HG03575 (cell line): ENCODE measurements at regions not wholly inside any gene's neighbourhood (a gene's known extent, or its start where the extent isn't known, plus 50 kb on each side); places are given as distances from the start of the nearest gene placed in this dataset.

Experiments used
- ATAC-seq: cut with Tn5 transposase; IDR thresholded peaks from one replicate; pipeline ENCODE4 v1.9.1; 2021; ENCODE audit not compliant: unreplicated experiment, insufficient number of reproducible peaks, low FRiP score; ENCODE audit errors: extremely low read depth

DNA sequence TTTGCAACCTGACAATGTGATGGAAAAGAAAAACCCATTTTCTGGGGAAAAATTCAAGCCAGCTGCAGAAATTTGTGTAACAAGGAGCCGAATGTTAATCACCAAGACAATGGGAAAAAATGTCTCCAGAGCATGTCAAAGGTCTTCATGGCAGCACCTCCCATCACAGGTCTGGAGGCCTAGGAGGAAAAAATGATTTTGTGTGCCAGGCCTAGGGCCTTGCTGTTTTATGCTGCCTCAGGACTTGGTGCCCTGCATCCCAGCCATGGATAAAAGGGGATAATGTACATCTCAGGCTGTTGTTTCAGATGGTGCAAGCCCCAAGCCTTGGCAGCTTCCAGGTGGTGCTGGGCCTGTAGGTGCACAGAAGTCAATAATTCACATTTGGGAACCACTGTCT lies 747.7 kb downstream of the C6orf118 start:
- ATAC-seq: no peak

DNA sequence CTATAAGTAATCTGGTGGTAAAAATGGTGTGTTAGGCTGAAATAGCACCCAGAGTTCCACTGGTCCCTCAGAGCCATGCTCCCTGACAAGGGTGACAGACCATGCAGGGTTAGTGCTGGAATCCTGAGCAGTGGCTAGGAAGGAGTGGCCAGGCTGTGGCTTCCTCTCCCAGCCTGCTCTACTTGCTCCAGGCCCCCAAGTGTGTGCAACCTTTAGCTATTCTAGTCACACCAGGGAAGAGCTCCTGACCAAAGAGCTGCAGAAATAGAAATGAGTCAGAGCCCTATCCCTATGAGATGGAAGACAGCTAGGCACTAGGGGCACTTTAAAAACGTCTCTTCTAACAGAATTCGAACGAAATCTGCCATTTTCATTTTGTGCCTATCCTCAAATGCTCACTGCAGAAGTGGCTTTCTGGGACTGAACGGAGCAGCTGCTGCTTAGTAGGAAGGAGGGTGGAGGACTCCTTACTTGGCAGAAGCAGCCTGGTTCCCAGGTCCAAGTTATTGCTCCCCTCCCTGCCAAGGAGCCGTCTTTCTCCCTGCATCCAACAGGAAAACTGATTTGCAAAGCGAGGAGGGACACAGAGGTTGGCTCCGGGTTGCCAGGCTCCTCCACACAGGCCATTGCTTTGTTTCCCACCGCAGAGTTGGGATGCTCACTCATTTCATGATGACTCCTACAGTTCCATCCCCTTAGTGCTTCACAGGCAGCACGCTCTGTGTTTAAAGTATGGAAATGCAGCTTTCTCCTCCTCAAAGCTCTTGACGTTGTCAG lies 754.5 kb downstream of the C6orf118 start:
- ATAC-seq: no peak

DNA sequence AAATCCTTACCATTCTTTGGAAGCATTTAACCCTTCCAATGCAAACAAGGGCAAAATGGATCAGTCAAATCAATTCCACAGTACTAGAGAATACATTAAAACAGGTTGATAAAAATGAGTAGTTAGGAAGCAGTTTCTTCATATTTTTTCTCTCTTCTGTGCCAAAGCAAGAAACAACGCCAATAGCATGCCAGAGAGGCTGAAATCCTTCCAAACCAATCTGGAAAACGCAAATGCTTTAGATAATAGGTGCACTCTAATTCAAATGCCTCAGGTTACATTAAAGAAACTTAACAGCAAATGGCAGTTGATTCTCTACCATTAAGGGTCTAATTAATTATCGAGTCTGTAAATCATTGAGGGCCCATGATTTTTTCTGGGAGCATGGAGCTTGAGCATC lies 755.2 kb downstream of the C6orf118 start:
- ATAC-seq: no peak

DNA sequence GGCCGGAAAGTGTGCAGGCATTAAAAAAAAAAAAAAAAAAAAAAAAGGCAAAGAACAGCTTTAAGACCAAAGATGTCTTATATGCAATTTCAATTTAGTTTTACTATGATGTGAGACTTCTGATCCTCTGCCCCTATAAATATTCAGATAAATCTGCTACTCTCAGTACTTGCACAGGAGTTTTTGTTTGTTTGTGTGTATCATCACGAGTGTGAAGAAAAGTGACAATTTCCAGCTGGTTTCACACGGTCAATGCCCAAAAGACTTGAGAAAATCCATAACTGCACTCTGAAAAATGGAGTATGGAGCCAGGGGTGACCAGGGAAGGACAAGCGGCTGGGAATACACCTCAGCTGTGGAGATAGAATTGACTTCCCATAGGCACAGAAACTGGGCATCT lies 757.7 kb downstream of the C6orf118 start:
- no peak for ATAC-seq

DNA sequence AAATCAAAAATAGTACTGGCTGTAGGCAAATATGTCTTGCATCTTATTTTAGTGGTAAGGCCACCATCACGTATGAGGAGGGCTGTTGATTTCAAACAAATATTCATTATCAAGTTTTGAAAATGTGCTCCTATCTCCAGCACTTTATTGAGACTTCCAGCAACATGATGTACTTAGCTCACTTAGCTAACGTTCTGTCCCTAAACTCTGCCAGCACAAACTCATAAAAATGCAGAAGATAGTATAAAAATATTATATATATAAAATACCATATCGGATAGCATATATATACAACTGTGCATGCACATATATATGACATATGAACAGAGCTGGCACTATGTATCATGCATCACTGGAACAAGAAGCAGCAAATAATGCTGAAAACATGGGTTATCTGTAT lies 762.3 kb downstream of the C6orf118 start:
- no peak for ATAC-seq

DNA sequence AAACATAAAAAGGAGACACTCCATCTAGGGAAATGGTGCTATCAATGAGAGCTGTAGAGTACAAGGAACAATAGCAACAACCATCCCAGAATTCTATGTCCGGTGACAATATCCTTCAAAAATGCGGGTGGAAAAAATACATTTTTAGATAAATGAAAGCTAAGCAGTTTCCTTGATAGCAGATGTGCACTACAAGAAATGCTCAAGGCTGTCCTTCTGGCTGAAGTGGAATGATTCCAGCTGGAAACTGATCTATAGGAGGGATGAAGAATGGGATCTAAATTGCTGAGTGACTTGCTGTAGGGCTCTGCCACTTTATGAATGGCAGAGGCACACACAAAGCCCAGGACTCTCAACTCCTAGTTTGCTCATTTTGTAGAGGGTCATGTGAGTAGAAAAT lies 763.1 kb downstream of the C6orf118 start:
- ATAC-seq: no peak

DNA sequence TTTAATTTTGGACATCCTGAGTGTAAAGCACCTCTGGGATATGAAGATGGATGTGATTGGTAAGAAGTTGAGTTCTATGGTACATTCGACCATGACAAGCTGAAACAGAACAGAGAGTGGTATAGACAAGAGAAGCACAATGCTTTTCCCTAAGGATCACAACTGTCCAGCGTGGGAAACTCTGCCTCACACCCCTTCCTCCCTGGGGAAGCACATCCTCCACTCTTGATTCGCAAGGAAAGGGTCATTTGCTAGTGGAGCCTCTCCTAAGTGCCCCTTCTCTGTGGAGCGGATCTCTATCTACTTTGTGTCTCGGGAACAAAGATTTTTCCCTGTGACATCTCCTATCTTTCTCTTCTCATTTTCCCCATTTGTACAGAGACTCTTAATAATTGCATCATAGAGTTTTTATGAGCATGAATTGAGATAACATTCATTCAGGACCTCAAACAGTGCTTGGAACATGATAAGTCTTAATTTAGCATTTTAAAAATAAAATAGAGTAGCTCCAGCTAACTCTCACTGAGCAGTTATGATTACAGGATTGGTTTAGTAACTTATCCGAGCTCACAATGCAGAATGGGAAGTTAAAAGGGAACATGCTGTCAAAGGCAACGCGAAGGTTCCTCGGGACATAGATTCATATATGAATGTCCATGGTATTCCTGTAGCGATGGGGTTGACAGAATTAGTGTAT lies 775.2 kb downstream of the C6orf118 start:
- ATAC-seq: no peak

DNA sequence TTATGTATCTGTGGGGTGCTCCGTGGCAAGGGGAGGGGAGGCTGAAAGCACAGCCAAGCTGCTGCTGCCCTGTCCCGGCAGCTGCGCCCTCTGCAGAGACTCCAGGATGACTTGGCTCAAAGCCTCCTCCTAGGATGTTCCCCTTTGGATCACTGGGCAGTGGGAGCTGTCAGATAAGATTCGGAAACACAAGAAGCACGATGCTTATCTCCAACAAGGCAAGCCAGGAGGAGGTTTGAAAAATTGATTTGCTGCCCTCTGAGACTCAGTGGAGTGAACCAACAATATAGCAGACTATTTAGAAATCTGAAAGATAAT lies 776.4 kb downstream of the C6orf118 start:
- ATAC-seq: no peak

DNA sequence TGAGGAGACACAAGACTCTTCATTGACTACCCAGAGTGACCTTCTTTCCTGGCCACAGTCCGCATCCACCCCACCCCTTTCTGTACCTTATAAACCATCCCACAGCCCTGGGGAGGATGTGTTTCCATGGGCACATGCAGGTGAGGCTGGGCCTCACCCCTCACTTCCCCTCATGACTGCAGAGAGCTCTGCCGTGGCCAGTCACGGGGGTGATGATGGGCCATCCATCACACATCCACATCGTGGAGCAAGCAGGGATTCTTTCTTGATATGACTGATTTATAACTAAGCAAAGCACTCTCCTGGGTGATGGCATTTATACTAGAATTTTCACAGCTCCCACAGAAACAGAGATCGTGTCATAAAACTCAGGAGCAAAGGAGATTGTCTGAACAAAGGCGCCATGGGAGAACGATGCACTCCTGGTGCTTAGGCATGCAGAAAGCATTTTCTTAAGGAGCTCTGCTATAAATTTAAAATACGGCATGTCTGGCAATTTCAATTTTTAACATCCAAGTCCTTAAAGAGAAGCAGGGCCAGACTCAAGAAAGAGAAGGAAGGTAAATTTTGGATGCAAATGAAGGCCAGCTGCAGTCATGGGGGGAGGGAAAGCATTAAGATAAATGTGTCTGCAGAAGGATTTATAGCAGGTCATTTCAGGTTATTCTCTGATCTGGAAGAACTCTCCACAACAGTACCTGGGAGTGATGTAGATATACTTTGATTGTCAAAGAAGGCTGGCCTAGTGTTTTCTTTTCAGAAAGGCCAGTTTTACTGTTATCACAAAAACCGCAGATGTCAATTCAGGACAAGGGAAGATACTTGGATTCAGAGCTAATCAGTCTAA lies 777.0 kb downstream of the C6orf118 start:
- ATAC-seq: no peak

DNA sequence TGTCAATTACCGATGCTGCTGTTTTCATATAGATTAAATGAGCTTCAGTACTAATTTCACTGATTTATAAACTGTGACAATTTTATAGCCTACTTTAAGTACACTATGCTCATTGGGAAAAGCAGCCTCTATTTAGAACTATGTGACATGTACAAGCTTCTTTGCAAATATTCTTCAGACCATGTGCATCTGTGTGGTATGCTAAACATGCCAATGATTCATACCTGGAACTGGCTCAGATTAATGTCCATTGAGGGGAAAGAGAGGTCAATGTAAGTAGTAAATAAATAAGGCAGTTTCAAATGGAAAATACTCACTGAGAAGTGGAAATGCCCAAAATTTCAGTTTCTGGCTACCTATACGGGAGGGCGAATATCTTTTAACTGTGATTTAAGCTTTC lies 777.7 kb downstream of the C6orf118 start:
- no peak for ATAC-seq

DNA sequence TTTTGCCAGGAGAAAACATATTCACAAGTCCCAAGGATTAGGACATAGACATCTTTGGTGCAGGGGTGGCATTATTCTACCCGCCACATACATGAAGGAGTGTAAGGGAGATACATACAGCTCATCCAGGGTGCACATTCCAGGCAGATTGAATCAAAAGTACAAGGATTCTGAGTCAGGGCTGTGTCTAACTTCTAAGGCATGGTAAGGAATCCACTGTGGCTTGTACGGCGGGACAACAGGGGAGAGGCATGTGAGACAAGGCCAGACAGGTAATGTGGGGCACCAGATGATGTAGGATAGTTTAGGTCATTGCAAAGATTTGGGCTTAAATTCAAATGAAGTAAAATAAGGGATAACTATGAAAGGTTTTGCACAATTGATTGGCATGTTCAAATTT lies 780.9 kb downstream of the C6orf118 start:
- no peak for ATAC-seq

DNA sequence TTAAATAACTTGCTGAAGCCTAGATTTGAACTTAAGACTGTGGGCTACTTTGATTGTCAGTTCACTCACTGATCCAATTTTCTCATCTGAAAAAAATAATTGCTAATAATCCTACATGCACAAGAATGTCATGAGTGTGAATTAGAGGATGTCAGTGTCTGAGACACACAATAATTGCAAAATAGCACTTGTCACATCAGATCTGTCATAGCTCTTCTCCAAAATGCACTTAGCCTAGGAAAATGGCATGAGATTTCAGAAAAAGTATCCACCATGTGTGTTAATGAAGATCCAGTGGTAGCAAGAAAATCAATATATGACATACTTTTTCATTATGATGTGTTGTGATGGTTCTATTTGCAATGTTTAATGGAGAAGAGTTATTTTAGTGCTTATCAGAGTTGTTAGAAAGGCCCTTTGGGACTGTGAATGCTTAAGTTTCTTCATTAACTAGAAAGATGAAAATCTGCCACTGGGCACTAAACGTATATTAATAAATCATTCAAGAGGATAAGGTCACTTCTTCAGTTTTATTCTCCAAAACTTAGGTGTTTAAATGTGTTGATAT lies 786.2 kb downstream of the C6orf118 start:
- ATAC-seq: no peak

DNA sequence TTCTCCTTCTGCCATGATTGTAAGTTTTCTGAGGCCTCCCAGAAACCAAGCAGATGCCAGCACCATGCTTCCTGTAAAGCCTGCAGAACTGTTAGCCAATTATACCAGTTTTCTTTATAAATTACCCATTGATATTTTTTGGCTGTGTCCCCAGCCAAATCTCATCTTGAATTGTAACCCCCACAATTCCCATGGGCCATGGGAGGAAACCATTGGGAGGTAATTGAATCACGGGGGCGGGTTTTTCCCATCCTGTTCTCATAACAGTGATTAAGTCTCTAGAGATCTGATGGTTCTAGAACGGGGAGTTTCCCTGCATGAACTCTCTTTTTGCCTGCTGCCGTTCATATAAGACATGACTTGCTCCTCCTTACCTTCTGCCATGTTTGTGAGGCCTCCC lies 788.5 kb downstream of the C6orf118 start:
- no peak for ATAC-seq

DNA sequence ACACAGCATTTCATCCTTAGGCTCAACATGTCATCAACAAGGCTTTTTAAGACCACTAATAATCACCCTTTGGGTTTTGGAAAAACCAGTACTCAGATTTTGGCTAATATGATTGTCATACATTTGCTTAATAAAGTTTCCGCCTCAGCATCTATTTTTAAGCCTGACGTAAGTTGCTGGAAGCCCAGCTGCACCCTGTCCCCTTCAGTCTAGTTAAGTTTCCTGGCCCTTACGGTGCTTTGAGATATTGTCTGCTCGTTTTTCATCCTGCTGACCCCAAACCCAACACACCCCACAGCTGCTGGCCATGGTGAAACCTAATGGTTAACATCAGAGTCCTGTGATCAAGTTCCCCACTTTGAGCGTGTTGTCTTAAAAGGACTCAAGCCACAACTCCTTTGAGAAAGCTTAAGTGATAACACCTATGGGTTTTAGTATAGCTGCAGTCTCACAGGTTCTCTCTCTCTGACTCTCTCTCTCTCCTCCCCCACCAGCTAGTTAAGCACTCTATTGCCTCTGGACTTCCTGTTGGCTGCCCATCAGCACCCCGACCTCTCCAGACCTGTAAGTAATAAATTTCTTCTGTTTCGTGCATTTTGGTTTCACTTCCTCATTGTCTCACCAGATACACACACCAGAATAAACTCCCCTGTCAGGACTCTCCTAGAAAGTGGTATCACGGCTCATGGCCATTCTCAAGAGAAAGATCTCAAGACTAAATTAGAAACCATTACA lies 802.0 kb downstream of the C6orf118 start:
- peak; percentile 65 for ATAC-seq

DNA sequence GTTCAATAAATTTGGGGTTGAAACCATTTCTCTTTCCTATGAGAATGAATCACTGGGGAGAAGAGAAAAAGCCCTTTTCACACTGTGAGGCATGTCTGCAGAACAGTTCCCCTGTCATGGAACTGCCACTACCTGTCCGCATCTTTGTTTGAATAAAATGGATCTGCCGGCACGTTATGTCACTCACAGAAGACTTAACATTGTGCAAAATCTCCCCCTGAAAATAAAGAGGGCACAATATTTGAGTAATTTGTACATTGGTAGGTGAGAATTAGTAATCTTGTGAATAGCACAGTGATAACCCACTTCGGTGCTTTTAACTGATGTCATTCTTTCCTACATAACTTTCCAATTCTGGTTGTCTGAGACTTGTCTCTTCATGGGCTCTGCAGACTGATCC lies 804.0 kb downstream of the C6orf118 start:
- ATAC-seq: no peak

DNA sequence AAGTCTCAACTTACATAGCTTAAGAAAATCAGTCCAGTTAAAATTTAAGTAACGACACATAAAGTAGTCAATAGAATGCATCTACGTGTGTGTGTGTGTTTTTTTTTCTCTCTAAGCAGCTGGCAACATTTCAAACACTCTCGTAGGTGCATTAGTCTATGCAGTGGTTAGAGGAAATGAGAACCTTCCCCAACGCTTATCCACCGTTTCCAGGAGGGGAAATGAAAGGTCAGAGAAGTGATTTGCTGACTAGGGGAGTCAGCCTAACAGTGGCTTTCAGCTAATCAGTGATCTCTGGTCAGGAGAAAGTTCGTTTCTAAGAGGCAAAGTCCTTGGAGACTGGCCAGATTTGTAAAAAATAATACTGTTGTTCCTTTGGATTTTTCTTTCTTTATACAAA lies 806.6 kb downstream of the C6orf118 start:
- ATAC-seq: no peak

DNA sequence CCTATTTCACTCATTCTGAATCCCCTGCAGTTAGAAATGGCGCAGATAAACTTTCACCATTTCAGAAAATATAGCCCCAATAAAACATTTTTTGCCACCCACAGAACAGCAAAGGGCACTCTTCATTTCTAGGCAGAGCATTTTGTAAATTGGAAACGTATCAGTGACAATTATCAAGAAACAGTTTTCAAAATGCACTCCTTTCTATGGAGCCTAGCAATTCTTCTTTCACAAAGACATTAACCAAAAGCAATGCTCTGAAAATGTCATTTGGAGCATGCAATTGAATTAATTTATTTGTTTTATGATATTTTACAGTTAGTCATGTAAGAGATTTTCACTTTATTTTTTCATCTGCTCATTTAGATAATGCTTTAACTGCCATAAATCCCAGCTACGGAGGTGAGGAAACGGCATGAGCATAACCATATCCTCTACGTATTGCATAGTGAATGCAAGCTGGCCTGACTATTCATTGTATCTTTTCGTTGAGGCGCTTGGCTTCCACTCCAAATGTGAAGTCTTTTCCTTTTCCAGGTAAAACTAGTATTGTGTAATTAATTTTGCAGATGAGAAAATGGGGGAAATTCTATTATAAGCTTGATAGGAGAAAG lies 813.4 kb downstream of the C6orf118 start:
- no peak for ATAC-seq

DNA sequence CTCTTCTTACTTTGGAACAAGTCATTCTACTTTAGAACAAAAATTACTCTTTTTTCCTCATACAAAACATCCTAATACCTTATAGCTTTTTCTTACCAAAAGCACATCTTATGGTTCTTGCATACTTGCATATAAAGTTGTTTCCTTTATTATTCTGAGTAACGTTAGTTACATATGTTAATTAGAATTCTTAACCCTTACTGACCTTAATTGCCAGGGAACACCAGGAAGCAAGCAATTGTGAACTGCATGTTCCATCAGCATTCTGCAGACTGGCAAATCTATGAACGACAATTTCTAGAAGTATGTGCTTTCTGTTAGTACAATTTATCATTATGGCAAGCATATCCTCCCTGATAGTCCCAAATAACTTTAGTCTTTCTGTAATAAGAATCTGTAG lies 831.0 kb downstream of the C6orf118 start:
- ATAC-seq: no peak

DNA sequence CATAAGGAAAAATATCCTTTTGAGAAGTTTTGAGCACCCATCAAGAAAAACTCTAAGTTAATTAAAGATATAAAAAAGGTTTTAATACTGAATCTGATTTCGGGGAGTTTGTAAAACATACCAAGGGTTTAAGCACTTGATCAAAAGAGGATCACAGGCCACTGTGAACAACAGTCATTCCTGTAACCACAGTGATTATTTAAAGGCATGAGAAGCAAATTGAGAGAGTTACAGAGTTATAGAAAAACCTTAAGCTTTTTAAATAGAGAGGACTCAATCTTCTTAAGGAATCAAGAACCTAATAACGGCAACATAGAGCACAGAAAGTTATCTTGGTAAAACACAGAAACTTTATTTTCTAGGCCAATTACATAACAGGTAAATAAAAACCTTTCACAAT lies 831.6 kb downstream of the C6orf118 start:
- no peak for ATAC-seq
